ENCODE measurements at regions not wholly inside any gene's neighbourhood (a gene's known extent, or its start where the extent isn't known, plus 50 kb on each side); places are given as distances from the start of the nearest gene placed in this dataset.

- Histone ChIP-seq H3K9ac (ENCODE audit: low read depth, low read length, poor library complexity, severe bottlenecking) (no peak overlapping the region), H3K9me2 (replicated peaks; ENCODE audit: low read depth, low read length) (no peaks in the 10 kb centered on the region), H3K4me2 (ENCODE audit: low read depth, low read length, poor library complexity, severe bottlenecking) (no peak overlapping the region), H3K4me3 (ENCODE audit: low read length, poor library complexity, severe bottlenecking) (no peak overlapping the region), H3K79me2 (ENCODE audit: insufficient read depth, low read length) (no peaks in the 10 kb centered on the region), H4K20me1 (ENCODE audit: insufficient read depth, low read length, poor library complexity, severe bottlenecking) (no peaks in the 10 kb centered on the region), H3K36me3 (ENCODE audit: insufficient read depth, low read length) (no peaks in the 10 kb centered on the region), H2AFZ (ENCODE audit: low read length) (no peak overlapping the region), H3K9me3 (ENCODE audit: insufficient read depth, low read depth, low read length) (no peaks in the 10 kb centered on the region), H3F3A (ENCODE audit: low read depth) (no peaks in the 10 kb centered on the region), H3K27me3 (ENCODE audit: insufficient read depth, low read length, poor library complexity, severe bottlenecking) (no peaks in the 10 kb centered on the region), H3K4me1 (ENCODE audit: insufficient read depth, low read length, poor library complexity, severe bottlenecking) (peaks cover 4% of the 10 kb centered on the region)
- TF ChIP-seq CTCF (conservative IDR thresholded peaks at IDR 0.05; ENCODE audit: low read length): no peak
- no peak for TF ChIP-seq EZH2phosphoT487 (IDR thresholded peaks at IDR 0.05; ENCODE audit: borderline replicate concordance)
Measured at GRCh38 chr15:69593981-69594966, 141.7 kb downstream of the RPLP1 start.

GRCh38 chr15:69595009-69595791, 142.6 kb downstream of the RPLP1 start:
- Histone ChIP-seq H3K4me3 (ENCODE audit: low read length, poor library complexity, severe bottlenecking) (no peak overlapping the region), H3K4me1 (ENCODE audit: insufficient read depth, low read length, poor library complexity, severe bottlenecking) (peaks cover 4% of the 10 kb centered on the region), H3K9me2 (replicated peaks; ENCODE audit: low read depth, low read length) (no peaks in the 10 kb centered on the region), H3K27me3 (ENCODE audit: insufficient read depth, low read length, poor library complexity, severe bottlenecking) (no peaks in the 10 kb centered on the region), H3K9me3 (ENCODE audit: insufficient read depth, low read depth, low read length) (no peaks in the 10 kb centered on the region), H3K79me2 (ENCODE audit: insufficient read depth, low read length) (no peaks in the 10 kb centered on the region), H3K9ac (ENCODE audit: low read depth, low read length, poor library complexity, severe bottlenecking) (no peak overlapping the region), H3F3A (ENCODE audit: low read depth) (no peaks in the 10 kb centered on the region), H4K20me1 (ENCODE audit: insufficient read depth, low read length, poor library complexity, severe bottlenecking) (no peaks in the 10 kb centered on the region), H3K36me3 (ENCODE audit: insufficient read depth, low read length) (no peaks in the 10 kb centered on the region), H3K4me2 (ENCODE audit: low read depth, low read length, poor library complexity, severe bottlenecking) (no peak overlapping the region), H2AFZ (ENCODE audit: low read length) (no peak overlapping the region)
- TF ChIP-seq CTCF (conservative IDR thresholded peaks at IDR 0.05; ENCODE audit: low read length) (no peak), EZH2phosphoT487 (IDR thresholded peaks at IDR 0.05; ENCODE audit: borderline replicate concordance) (no peak)

- Histone ChIP-seq H3K9me3 (ENCODE audit: insufficient read depth, low read depth, low read length) (no peaks in the 10 kb centered on the region), H2AFZ (ENCODE audit: low read length) (no peak overlapping the region), H3K4me1 (ENCODE audit: insufficient read depth, low read length, poor library complexity, severe bottlenecking) (peaks cover 4% of the 10 kb centered on the region), H3K27me3 (ENCODE audit: insufficient read depth, low read length, poor library complexity, severe bottlenecking) (no peaks in the 10 kb centered on the region), H4K20me1 (ENCODE audit: insufficient read depth, low read length, poor library complexity, severe bottlenecking) (no peaks in the 10 kb centered on the region), H3K4me2 (ENCODE audit: low read depth, low read length, poor library complexity, severe bottlenecking) (no peak overlapping the region), H3F3A (ENCODE audit: low read depth) (no peaks in the 10 kb centered on the region), H3K4me3 (ENCODE audit: low read length, poor library complexity, severe bottlenecking) (no peak overlapping the region), H3K9me2 (replicated peaks; ENCODE audit: low read depth, low read length) (no peaks in the 10 kb centered on the region), H3K79me2 (ENCODE audit: insufficient read depth, low read length) (no peaks in the 10 kb centered on the region), H3K9ac (ENCODE audit: low read depth, low read length, poor library complexity, severe bottlenecking) (no peak overlapping the region), H3K36me3 (ENCODE audit: insufficient read depth, low read length) (no peaks in the 10 kb centered on the region)
- no peak for TF ChIP-seq EZH2phosphoT487 (IDR thresholded peaks at IDR 0.05; ENCODE audit: borderline replicate concordance)
- TF ChIP-seq CTCF (conservative IDR thresholded peaks at IDR 0.05; ENCODE audit: low read length): no peak
Measured at GRCh38 chr15:69597061-69597592, 144.5 kb downstream of the RPLP1 start.

All from Loucy (cell line).